ENCODE measurements at regions not wholly inside any gene's neighbourhood (a gene's known extent, or its start where the extent isn't known, plus 50 kb on each side); places are given as distances from the start of the nearest gene placed in this dataset.

DNA sequence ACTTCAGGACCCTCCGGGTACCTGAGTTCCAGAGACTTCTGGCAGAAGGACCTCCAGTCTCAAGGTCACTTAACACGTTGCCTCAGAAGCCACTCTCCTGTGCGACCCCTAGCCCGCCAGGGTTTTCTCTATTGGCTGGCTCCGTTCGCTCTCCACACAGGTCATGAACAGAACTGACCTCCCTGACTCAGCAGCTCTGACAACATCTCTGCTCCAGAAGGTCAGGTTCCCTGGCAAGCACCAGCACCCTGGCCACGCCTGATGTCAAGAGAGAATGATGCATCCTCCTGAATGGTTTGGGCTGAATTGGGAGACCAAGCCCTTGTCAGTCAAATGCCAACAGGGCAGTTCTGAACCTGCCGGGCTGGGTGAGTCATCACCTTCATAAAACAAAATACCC, 84.3 kb upstream of the TMEM45B start:
- H3K9me3 ChIP-seq (ENCODE audit: control insufficient read depth, insufficient read depth, low read length), result no peaks in the 10 kb centered on the region
- WGBS, 2 experiments (ENCODE audit: extremely low coverage in 2 of 2, insufficient read length in 1 of 2), result 67% methylated on average over 4 of the region's 8 CpGs; no CpG with 5 or more reads in 1 of the 2 experiments
- H3K23ac ChIP-seq (ENCODE audit: low read depth, low read length), result no peak overlapping the region
- no peak overlapping the region for H4K91ac ChIP-seq (ENCODE audit: insufficient read depth, low read depth, low read length)
- no peak overlapping the region for H2BK5ac ChIP-seq (ENCODE audit: low read depth, low read length, poor library complexity, severe bottlenecking)
- dilution Hi-C loops (cut with HindIII; ENCODE audit: low sequenced_read_pairs, unreplicated experiment), result no loop called here
- no peaks in the 10 kb centered on the region for H3K79me1 ChIP-seq (ENCODE audit: low read depth in 1 of 2, low read length in 2 of 2)
- H3K4me2 ChIP-seq (ENCODE audit: low read depth, low read length), result no peak overlapping the region
- no peaks in the 10 kb centered on the region for H3K4me1 ChIP-seq (ENCODE audit: control insufficient read depth, insufficient read depth, low read length)
- TF ChIP-seq MAZ (IDR thresholded peaks at IDR 0.05; ENCODE audit: borderline replicate concordance, low read depth, low read length), result no peak
- ChIA-PET POLR2A (ENCODE audit: unreplicated experiment) (no interaction called here), CTCF (no interaction called here)
- no peaks in the 10 kb centered on the region for H3K36me3 ChIP-seq (ENCODE audit: control insufficient read depth, insufficient read depth, low read length)
- no peak overlapping the region for H3K56ac ChIP-seq (ENCODE audit: extremely low read depth, insufficient read depth, low read length)
- no peak overlapping the region for H2AK5ac ChIP-seq (ENCODE audit: low read depth, low read length)
- H3K18ac ChIP-seq (ENCODE audit: low read depth, low read length), result no peak overlapping the region
- no peak overlapping the region for H4K5ac ChIP-seq (ENCODE audit: low read depth, low read length)
- no peaks in the 10 kb centered on the region for H3K9me1 ChIP-seq (ENCODE audit: insufficient read depth, low read length)
- H4K20me1 ChIP-seq (ENCODE audit: insufficient read depth, low read length), result no peaks in the 10 kb centered on the region
- no peak overlapping the region for H3K14ac ChIP-seq (replicated peaks; ENCODE audit: low read depth, low read length)
- intact Hi-C loops (cut with micrococcal nuclease), result no loop called here
- H2BK15ac ChIP-seq (ENCODE audit: low read depth, low read length), result no peak overlapping the region
- H3K27ac ChIP-seq (ENCODE audit: insufficient read depth, low read length), result no peak overlapping the region
- no peak overlapping the region for H3K9ac ChIP-seq (ENCODE audit: low read depth, low read length)
- H2AK9ac ChIP-seq (replicated peaks; ENCODE audit: low read depth, low read length, poor library complexity), result no peak overlapping the region
- no peak overlapping the region for H3K4ac ChIP-seq (ENCODE audit: low read depth, low read length)
- no peak overlapping the region for H3K4me3 ChIP-seq (ENCODE audit: insufficient read depth, low read depth, low read length)
- H2AFZ ChIP-seq (replicated peaks; ENCODE audit: low read length, poor library complexity), result no peak overlapping the region
- no TSS peak for BruUV-seq (replicated peaks)
- H4K8ac ChIP-seq (ENCODE audit: low read depth in 2 of 2, low read length in 2 of 2), result no peak overlapping the region
- no peak overlapping the region for H2BK120ac ChIP-seq (ENCODE audit: low read depth, low read length)
- H2BK20ac ChIP-seq (ENCODE audit: low read depth, low read length), result no peak overlapping the region
- H3K27me3 ChIP-seq (ENCODE audit: control insufficient read depth, insufficient read depth, low read length), result peaks cover 1% of the 10 kb centered on the region; the same call in 1 of the 2 replicates
- in situ Hi-C loops (cut with MboI; ENCODE audit: low sequenced_read_pairs), result loop anchor here (25.0 kb wide), 1 partner anchor 619 kb away; no protein-coding TSS in a partner anchor
- no peak for ATAC-seq (ENCODE audit: low read depth)
- no peak for DNase-seq

All from IMR-90 (cell line).